Smooth muscle cell (in vitro differentiated cells): ENCODE measurements at regions not wholly inside any gene's neighbourhood (a gene's known extent, or its start where the extent isn't known, plus 50 kb on each side); places are given as distances from the start of the nearest gene placed in this dataset.

ENCODE experiments used
- DNase-seq: peaks from one replicate; lab custom pipeline; 2025; ENCODE audit not compliant: unreplicated experiment; lab: John Stamatoyannopoulos, UW
- H2AFZ ChIP-seq: fragments of 200-600 bp; sonication (generic); 2 replicates; pipeline ENCODE4 v1.6.0; 2016; ENCODE audit warnings: antibody characterized with exemption, low read depth, mild to moderate bottlenecking
- H3F3A ChIP-seq: fragments of 200-600 bp; sonication (generic); 2 replicates; pipeline ENCODE4 v1.6.0; 2017; ENCODE audit warnings: antibody characterized with exemption, low read depth
- H3K27ac ChIP-seq: fragments of 200-600 bp; sonication (generic); 2 replicates; pipeline ENCODE4 v1.5.1; 2016; ENCODE audit warnings: low read depth, mild to moderate bottlenecking
- H3K27me3 ChIP-seq: fragments of 200-600 bp; sonication (generic); 2 replicates; pipeline ENCODE4 v1.6.1; 2016; ENCODE audit warnings: low read depth, mild to moderate bottlenecking
- H3K36me3 ChIP-seq: fragments of 200-600 bp; sonication (generic); 2 replicates; pipeline ENCODE4 v1.5.1; 2016; ENCODE audit warnings: low read depth
- H3K4me1 ChIP-seq: fragments of 200-600 bp; sonication (generic); 2 replicates; pipeline ENCODE4 v1.5.1; 2016; ENCODE audit warnings: low read depth
- H3K4me2 ChIP-seq: fragments of 200-600 bp; sonication (generic); 2 replicates; pipeline ENCODE4 v1.6.0; 2016; ENCODE audit warnings: mild to moderate bottlenecking
- H3K4me3 ChIP-seq: fragments of 200-600 bp; sonication (generic); 2 replicates; pipeline ENCODE4 v1.5.1; 2016; ENCODE audit warnings: mild to moderate bottlenecking
- H3K79me2 ChIP-seq: fragments of 200-600 bp; sonication (generic); 2 replicates; pipeline ENCODE4 v1.6.0; 2016; ENCODE audit warnings: low read depth, mild to moderate bottlenecking
- H3K9ac ChIP-seq: fragments of 200-600 bp; sonication (generic); 2 replicates; pipeline ENCODE4 v1.6.0; 2016; ENCODE audit warnings: low read depth
- H3K9me3 ChIP-seq: fragments of 200-600 bp; sonication (generic); replicated peaks from 2 replicates; pipeline ENCODE4 v1.5.1; 2016; ENCODE audit warnings: low read depth
- H4K20me1 ChIP-seq: fragments of 200-600 bp; sonication (generic); 2 replicates; pipeline ENCODE4 v1.6.0; 2016; ENCODE audit warnings: low read depth
- WGBS: methylation state at CpG from one replicate; pipeline ENCODE4 v1.1.7; 2016; ENCODE audit warnings: low lambda C conversion rate; 5-methylcytosine and 5-hydroxymethylcytosine counted together
- TF ChIP-seq, protein P1 (sequence below): fragments of 200-600 bp; sonication (generic); IDR thresholded peaks from 2 replicates; pipeline ENCODE4 v1.5.1; 2017; ENCODE audit warnings: borderline replicate concordance, mild to moderate bottlenecking, antibody characterized with exemption; ENCODE audit not compliant: insufficient read depth, poor library complexity, severe bottlenecking

DNA sequence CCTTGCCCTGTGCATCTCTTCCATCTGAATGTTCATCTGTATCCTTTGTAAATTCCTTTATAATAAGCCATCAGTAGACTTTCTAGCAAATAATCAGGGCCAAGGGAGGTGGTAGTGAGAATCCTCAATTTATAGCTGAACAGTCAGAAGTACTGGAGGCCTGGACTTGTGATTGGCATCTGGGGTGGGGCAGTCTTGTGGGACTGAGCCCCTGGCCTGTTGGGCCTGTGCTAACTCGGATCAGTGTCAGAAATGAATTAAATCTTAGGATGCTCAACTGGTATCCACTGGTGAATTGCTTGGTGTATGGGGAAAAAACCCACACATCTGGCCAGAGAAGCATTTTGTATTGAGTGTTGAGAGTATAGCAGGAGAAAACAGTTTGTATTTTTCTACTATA, 481.8 kb downstream of the GLRX3 start:
- no peaks in the 10 kb centered on the region for H3K4me1 ChIP-seq
- no peaks in the 10 kb centered on the region for H3K79me2 ChIP-seq
- H2AFZ ChIP-seq = no peak overlapping the region
- no peaks in the 10 kb centered on the region for H3K27me3 ChIP-seq
- no peak overlapping the region for H3K4me3 ChIP-seq
- TF ChIP-seq, protein P1, sequence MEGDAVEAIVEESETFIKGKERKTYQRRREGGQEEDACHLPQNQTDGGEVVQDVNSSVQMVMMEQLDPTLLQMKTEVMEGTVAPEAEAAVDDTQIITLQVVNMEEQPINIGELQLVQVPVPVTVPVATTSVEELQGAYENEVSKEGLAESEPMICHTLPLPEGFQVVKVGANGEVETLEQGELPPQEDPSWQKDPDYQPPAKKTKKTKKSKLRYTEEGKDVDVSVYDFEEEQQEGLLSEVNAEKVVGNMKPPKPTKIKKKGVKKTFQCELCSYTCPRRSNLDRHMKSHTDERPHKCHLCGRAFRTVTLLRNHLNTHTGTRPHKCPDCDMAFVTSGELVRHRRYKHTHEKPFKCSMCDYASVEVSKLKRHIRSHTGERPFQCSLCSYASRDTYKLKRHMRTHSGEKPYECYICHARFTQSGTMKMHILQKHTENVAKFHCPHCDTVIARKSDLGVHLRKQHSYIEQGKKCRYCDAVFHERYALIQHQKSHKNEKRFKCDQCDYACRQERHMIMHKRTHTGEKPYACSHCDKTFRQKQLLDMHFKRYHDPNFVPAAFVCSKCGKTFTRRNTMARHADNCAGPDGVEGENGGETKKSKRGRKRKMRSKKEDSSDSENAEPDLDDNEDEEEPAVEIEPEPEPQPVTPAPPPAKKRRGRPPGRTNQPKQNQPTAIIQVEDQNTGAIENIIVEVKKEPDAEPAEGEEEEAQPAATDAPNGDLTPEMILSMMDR = no peak
- WGBS = 90% methylated on average over 1 of the region's 1 CpG
- no peak for DNase-seq
- no peak overlapping the region for H3K9ac ChIP-seq
- no peaks in the 10 kb centered on the region for H3F3A ChIP-seq
- H4K20me1 ChIP-seq = no peaks in the 10 kb centered on the region
- peaks cover under 1% of the 10 kb centered on the region for H3K9me3 ChIP-seq
- no peaks in the 10 kb centered on the region for H3K36me3 ChIP-seq
- no peak overlapping the region for H3K4me2 ChIP-seq
- no peak overlapping the region for H3K27ac ChIP-seq

DNA sequence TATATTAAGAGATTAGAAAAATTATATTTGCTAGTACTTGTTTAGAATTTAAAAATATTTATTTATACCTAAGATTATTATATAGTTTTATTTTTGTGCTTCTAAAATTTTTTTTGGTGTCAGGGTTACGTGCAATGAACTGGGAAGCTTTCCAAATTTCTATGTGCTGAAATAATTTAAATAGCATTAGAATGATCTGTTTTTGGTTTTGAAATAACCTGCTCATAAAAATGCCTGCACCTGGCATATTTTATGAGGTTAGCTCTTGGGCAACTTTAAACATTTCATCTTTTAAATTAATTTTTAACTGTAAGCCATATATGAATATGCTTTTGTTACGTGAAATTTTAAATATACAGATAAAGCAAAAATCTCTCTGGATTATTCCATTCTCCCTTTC, 482.5 kb downstream of the GLRX3 start:
- Histone ChIP-seq H3K4me3 (no peak overlapping the region), H3K36me3 (no peaks in the 10 kb centered on the region), H3F3A (no peaks in the 10 kb centered on the region), H3K4me1 (no peaks in the 10 kb centered on the region), H2AFZ (no peak overlapping the region), H4K20me1 (no peaks in the 10 kb centered on the region), H3K9ac (no peak overlapping the region), H3K27ac (no peak overlapping the region), H3K79me2 (no peaks in the 10 kb centered on the region), H3K9me3 (no peaks in the 10 kb centered on the region), H3K27me3 (no peaks in the 10 kb centered on the region), H3K4me2 (no peak overlapping the region)
- WGBS = 95% methylated on average over 2 of the region's 2 CpGs
- TF ChIP-seq, protein P1 = no peak
- DNase-seq = no peak

DNA sequence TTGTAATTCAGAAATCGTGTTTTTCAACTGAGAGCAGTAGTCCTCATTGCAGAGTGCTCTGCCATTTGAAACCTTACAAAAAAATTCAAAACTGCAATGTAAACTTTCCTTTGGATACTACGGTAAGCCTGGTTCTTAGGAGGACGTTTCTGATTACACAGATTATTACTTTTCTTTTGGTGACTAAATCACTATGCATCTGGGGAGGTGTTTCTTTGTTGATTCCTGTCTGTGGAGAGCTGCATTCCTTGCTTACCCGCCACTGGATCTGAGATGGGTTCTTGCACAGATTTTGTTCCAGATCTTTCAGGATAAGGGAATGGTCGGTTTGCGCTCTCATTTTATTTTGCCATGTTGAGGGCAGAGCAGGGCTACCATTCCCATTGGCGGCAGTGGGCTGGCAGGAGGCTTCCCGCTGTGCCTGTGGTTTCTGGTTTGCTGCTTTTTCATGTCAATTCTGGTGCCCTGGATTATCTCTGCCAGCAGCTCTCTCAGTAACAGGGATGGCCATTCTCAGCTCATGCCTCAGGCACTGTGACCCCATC, 485.1 kb downstream of the GLRX3 start:
- Histone ChIP-seq H3K9me3 (no peaks in the 10 kb centered on the region), H3K4me1 (no peaks in the 10 kb centered on the region), H3K27ac (no peak overlapping the region), H3K36me3 (no peaks in the 10 kb centered on the region), H4K20me1 (no peaks in the 10 kb centered on the region), H3F3A (no peaks in the 10 kb centered on the region), H3K27me3 (no peaks in the 10 kb centered on the region), H3K79me2 (no peaks in the 10 kb centered on the region), H3K4me3 (no peak overlapping the region), H2AFZ (no peak overlapping the region), H3K4me2 (no peak overlapping the region), H3K9ac (no peak overlapping the region)
- WGBS = 69% methylated on average over 8 of the region's 8 CpGs
- TF ChIP-seq, protein P1 = no peak
- DNase-seq = no peak

DNA sequence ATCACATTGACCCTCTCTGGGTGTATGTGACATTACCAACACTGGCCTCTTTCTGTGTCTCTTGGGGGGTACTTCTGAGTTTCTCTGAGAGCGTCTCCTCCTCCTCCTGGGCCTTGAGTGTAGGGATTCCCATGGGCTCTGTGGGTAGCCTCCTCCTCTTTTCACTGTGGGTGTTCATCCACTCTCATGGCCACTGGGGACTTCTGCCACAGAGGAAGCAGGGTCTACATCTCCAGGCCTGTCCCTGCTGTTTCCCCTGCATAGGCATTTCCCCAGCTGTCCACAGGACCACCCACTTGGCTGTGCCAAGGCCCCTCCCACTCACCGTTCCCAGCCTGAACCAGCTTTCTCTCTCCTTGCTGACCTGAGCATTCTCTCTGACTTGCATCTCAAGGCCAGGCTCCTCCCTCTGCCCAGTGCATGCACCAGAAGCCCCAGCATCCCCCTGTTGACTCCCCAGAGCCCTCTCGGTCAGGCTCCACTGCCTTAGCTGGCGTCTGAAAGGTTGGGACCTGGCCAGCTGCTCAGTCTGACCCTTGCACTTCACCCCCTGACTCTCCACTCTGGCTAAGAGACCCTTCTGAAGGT, 487.6 kb downstream of the GLRX3 start:
- Histone ChIP-seq H3K9ac (no peak overlapping the region), H3K36me3 (no peaks in the 10 kb centered on the region), H3K9me3 (no peaks in the 10 kb centered on the region), H2AFZ (no peak overlapping the region), H3K4me1 (no peaks in the 10 kb centered on the region), H3K27ac (no peak overlapping the region), H3K4me2 (no peak overlapping the region), H4K20me1 (no peaks in the 10 kb centered on the region), H3F3A (no peaks in the 10 kb centered on the region), H3K4me3 (no peak overlapping the region), H3K27me3 (no peaks in the 10 kb centered on the region), H3K79me2 (no peaks in the 10 kb centered on the region)
- 80% methylated on average over 4 of the region's 4 CpGs for WGBS
- DNase-seq = no peak
- TF ChIP-seq, protein P1 = no peak
